Retinal pigment epithelial cell (primary cell): ENCODE measurements at regions not wholly inside any gene's neighbourhood (a gene's known extent, or its start where the extent isn't known, plus 50 kb on each side); places are given as distances from the start of the nearest gene placed in this dataset.

Experiments
- DNase-seq: peaks from one replicate; pipeline ENCODE4 v3.0.0-alpha.2; 2010; ENCODE audit warnings: low read depth
- H3K4me3 ChIP-seq: 2 replicates; pipeline ENCODE4 v1.5.1; 2011; ENCODE audit warnings: mild to moderate bottlenecking, low read length, control low read depth, moderate library complexity
- CTCF ChIP-seq: conservative IDR thresholded peaks from 2 replicates; pipeline ENCODE4 v1.5.1; 2011; ENCODE audit warnings: low read depth, low read length, control low read depth, inconsistent platforms

GRCh38 chr7:138254444-138254843, 178.2 kb downstream of the AKR1D1 start:
- no peak for TF ChIP-seq CTCF
- no peak overlapping the region for H3K4me3 ChIP-seq
- DNase-seq: no peak

GRCh38 chr7:138257459-138258196, 181.4 kb downstream of the AKR1D1 start:
- no peak for DNase-seq
- no peak overlapping the region for H3K4me3 ChIP-seq
- no peak for TF ChIP-seq CTCF

- no peak for DNase-seq
These were observed 181.9 kb downstream of the AKR1D1 start for GRCh38 chr7:138258197-138258559.

GRCh38 chr7:138259675-138260074, 183.4 kb downstream of the AKR1D1 start:
- TF ChIP-seq CTCF: no peak
- no peak for DNase-seq
- H3K4me3 ChIP-seq: no peak overlapping the region

More at GRCh38 chr7:138258197-138258559, 181.9 kb downstream of the AKR1D1 start:
- no peak for TF ChIP-seq CTCF
- no peak overlapping the region for H3K4me3 ChIP-seq

GRCh38 chr7:138267934-138268333, 191.7 kb downstream of the AKR1D1 start:
- DNase-seq: no peak
- TF ChIP-seq CTCF: no peak
- no peak overlapping the region for H3K4me3 ChIP-seq

- no peak for TF ChIP-seq CTCF
- H3K4me3 ChIP-seq: no peak overlapping the region
- DNase-seq: no peak
These were observed 183.2 kb upstream of the TRIM24 start for GRCh38 chr7:138276891-138277290.

- no peak for TF ChIP-seq CTCF
- no peak for DNase-seq
- no peak overlapping the region for H3K4me3 ChIP-seq
These were observed 181.5 kb upstream of the TRIM24 start for GRCh38 chr7:138278601-138279000.
